Naive thymus-derived CD4-positive, alpha-beta T cell (primary cell): ENCODE measurements at regions not wholly inside any gene's neighbourhood (a gene's known extent, or its start where the extent isn't known, plus 50 kb on each side); places are given as distances from the start of the nearest gene placed in this dataset.

Experiments used
- ATAC-seq: fragments of 150-1000 bp; cut with Tn5 transposase; 2 replicates; pipeline ENCODE4 v1.10.0; 2021; ENCODE audit warnings: mild to moderate bottlenecking, moderate library complexity
- CTCF ChIA-PET: fragments of 350-600 bp; sonication (Branson Sonifier 250); formaldehyde crosslinking; loops from one replicate; lab custom pipeline; 2021; ENCODE audit warnings: antibody characterized with exemption; lab: Charles Lee
- POLR2A ChIA-PET: fragments of 350-600 bp; sonication (Branson Sonifier 250); formaldehyde crosslinking; loops from one replicate; lab custom pipeline; 2021; ENCODE audit warnings: antibody characterized with exemption, inconsistent platforms; lab: Charles Lee
- DNase-seq, 9 donors: peaks; one replicate each; pipeline versions ENCODE4 v3.0.0 to v3.0.0-alpha.2; 2020 to 2022; ENCODE audit warnings: mixed read lengths in 1 of 9
- H3K27ac ChIP-seq: one replicate; pipeline ENCODE4 v1.7.0; 2013; ENCODE audit warnings: mild to moderate bottlenecking, low read depth, low read length, moderate library complexity
- H3K27me3 ChIP-seq, 2 donors: one replicate each; pipeline ENCODE4 v1.7.0; 2013; ENCODE audit warnings: low read length in 2 of 2, mild to moderate bottlenecking in 2 of 2, moderate library complexity in 2 of 2; ENCODE audit not compliant: control insufficient read depth in 2 of 2, insufficient read depth in 2 of 2
- H3K36me3 ChIP-seq, 3 experiments: 1 replicate in 2 of 3; 2 replicates in 1 of 3; pipeline ENCODE4 v1.7.0; 2013; ENCODE audit warnings: low read length in 3 of 3, mild to moderate bottlenecking in 3 of 3, moderate library complexity in 1 of 3; ENCODE audit not compliant: insufficient read depth in 3 of 3, control insufficient read depth in 2 of 3
- H3K4me1 ChIP-seq, 2 donors: one replicate each; pipeline ENCODE4 v1.7.0; 2013; ENCODE audit warnings: low read length in 2 of 2, mild to moderate bottlenecking in 2 of 2, moderate library complexity in 1 of 2; ENCODE audit not compliant: control insufficient read depth in 2 of 2, insufficient read depth in 2 of 2
- H3K4me3 ChIP-seq: 2 replicates; pipeline ENCODE4 v1.7.0; 2013; ENCODE audit warnings: mild to moderate bottlenecking, low read length
- H3K9me3 ChIP-seq, 3 experiments: 1 replicate in 2 of 3; 2 replicates in 1 of 3; pipeline ENCODE4 v1.7.0; 2013; ENCODE audit warnings: low read length in 3 of 3; ENCODE audit not compliant: control insufficient read depth in 2 of 3
- H3K27ac Mint-ChIP-seq, 9 donors: one replicate each; pipeline ENCODE4 v1.8.0; 2020 to 2022; ENCODE audit warnings: mixed read lengths in 9 of 9, mild to moderate bottlenecking in 8 of 9, moderate library complexity in 5 of 9, inconsistent platforms in 2 of 9
- H3K27me3 Mint-ChIP-seq, 5 donors: one replicate each; pipeline ENCODE4 v1.8.0; 2021 to 2022; ENCODE audit warnings: mixed read lengths in 5 of 5, mild to moderate bottlenecking in 1 of 5
- H3K36me3 Mint-ChIP-seq, 5 donors: one replicate each; pipeline ENCODE4 v1.8.0; 2020 to 2022; ENCODE audit warnings: mixed read lengths in 5 of 5, mild to moderate bottlenecking in 3 of 5, inconsistent platforms in 1 of 5
- H3K4me1 Mint-ChIP-seq, 7 donors: one replicate each; pipeline ENCODE4 v1.8.0; 2020 to 2022; ENCODE audit warnings: mixed read lengths in 7 of 7, mild to moderate bottlenecking in 3 of 7, inconsistent platforms in 1 of 7
- H3K4me3 Mint-ChIP-seq, 10 donors: one replicate each; pipeline ENCODE4 v1.8.0; 2020 to 2022; ENCODE audit warnings: mild to moderate bottlenecking in 10 of 10, mixed read lengths in 10 of 10, moderate library complexity in 6 of 10, inconsistent platforms in 2 of 10
- H3K9me3 Mint-ChIP-seq, 11 donors: one replicate each; pipeline ENCODE4 v1.8.0; 2020 to 2022; ENCODE audit warnings: mixed read lengths in 11 of 11, mild to moderate bottlenecking in 4 of 11, inconsistent platforms in 1 of 11, moderate library complexity in 1 of 11
- intact Hi-C, 2 donors: fragments of 100-400 bp; cut with micrococcal nuclease; formaldehyde crosslinking; loops; one replicate each; pipeline ENCODE4 v1.15.1; 2023

GRCh38 chr18:22676423-22676822 lies 256.7 kb upstream of the RBBP8 start:
- Mint-ChIP-seq H3K9me3 (peaks cover 0 to 8% (median 0%) of the 10 kb centered on the region in 11 donors), H3K27ac (no peak overlapping the region), H3K4me3 (no peak overlapping the region), H3K4me1 (no peaks in the 10 kb centered on the region), H3K36me3 (no peaks in the 10 kb centered on the region), H3K27me3 (peaks cover 0 to 14% (median 4%) of the 10 kb centered on the region in 5 donors)
- Histone ChIP-seq H3K27ac (no peak overlapping the region), H3K27me3 (no peaks in the 10 kb centered on the region), H3K36me3 (no peaks in the 10 kb centered on the region), H3K4me3 (no peak overlapping the region), H3K9me3 (no peaks in the 10 kb centered on the region), H3K4me1 (no peaks in the 10 kb centered on the region)
- intact Hi-C loops = no loop called here
- CTCF ChIA-PET = no interaction called here
- DNase-seq = no peak
- ATAC-seq = no peak
- POLR2A ChIA-PET = no interaction called here

- no peaks in the 10 kb centered on the region for H3K4me1 Mint-ChIP-seq
- H3K9me3 ChIP-seq = no peaks in the 10 kb centered on the region
- H3K9me3 Mint-ChIP-seq = peaks cover 0 to 8% (median 0%) of the 10 kb centered on the region in 11 donors
- peaks cover 0 to 19% (median 6%) of the 10 kb centered on the region in 5 donors for H3K27me3 Mint-ChIP-seq
- no peak overlapping the region for H3K27ac ChIP-seq
- H3K27ac Mint-ChIP-seq = no peak overlapping the region
- CTCF ChIA-PET = no interaction called here
- no peaks in the 10 kb centered on the region for H3K27me3 ChIP-seq
- no peaks in the 10 kb centered on the region for H3K36me3 Mint-ChIP-seq
- H3K4me3 Mint-ChIP-seq = no peak overlapping the region
- intact Hi-C loops = no loop called here
- POLR2A ChIA-PET = no interaction called here
- no peaks in the 10 kb centered on the region for H3K36me3 ChIP-seq
- H3K4me1 ChIP-seq = no peaks in the 10 kb centered on the region
- H3K4me3 ChIP-seq = no peak overlapping the region
- ATAC-seq (no peak), DNase-seq (no peak)
Observed at GRCh38 chr18:22678486-22678885, 254.6 kb upstream of the RBBP8 start.

- DNase-seq = no peak
- Histone ChIP-seq H3K9me3 (no peaks in the 10 kb centered on the region), H3K27ac (no peak overlapping the region), H3K4me1 (no peaks in the 10 kb centered on the region), H3K4me3 (no peak overlapping the region), H3K27me3 (no peaks in the 10 kb centered on the region), H3K36me3 (no peaks in the 10 kb centered on the region)
- ChIA-PET POLR2A (no interaction called here), CTCF (no interaction called here)
- ATAC-seq = no peak
- Mint-ChIP-seq H3K4me3 (no peak overlapping the region), H3K27me3 (peaks cover 0 to 18% (median 7%) of the 10 kb centered on the region in 5 donors), H3K9me3 (peaks cover 0 to 2% (median 0%) of the 10 kb centered on the region in 11 donors), H3K36me3 (no peaks in the 10 kb centered on the region), H3K27ac (no peak overlapping the region), H3K4me1 (no peaks in the 10 kb centered on the region)
- intact Hi-C loops = no loop called here
Observed at GRCh38 chr18:22680944-22681343, 252.2 kb upstream of the RBBP8 start.

DNA sequence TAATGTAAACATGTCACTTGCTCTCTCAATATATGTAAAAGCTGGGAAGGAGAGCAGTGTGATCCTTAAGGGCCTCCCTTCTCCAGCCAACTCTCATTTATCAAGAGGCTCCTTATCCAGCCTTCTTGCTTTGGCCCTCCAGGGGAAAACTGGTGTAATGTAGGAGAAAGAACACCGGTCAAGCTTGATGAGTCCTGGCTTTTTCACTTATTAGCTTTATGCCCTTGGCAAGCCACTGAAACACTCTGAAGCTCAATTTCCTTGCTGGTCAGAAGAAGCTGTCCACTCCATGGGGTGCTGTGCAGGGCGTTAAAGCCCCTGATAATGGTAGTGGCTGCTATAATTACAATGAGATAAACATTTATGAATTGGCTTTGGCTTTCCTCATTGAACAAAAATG lies 251.2 kb upstream of the RBBP8 start:
- Mint-ChIP-seq H3K9me3 (peaks cover 0 to 2% (median 0%) of the 10 kb centered on the region in 11 donors), H3K4me3 (no peak overlapping the region), H3K27ac (no peak overlapping the region), H3K27me3 (peaks cover 0 to 20% (median 8%) of the 10 kb centered on the region in 5 donors), H3K36me3 (no peaks in the 10 kb centered on the region), H3K4me1 (no peaks in the 10 kb centered on the region)
- POLR2A ChIA-PET = no interaction called here
- no peak overlapping the region for H3K27ac ChIP-seq
- no peaks in the 10 kb centered on the region for H3K9me3 ChIP-seq
- CTCF ChIA-PET = no interaction called here
- no peaks in the 10 kb centered on the region for H3K36me3 ChIP-seq
- H3K4me3 ChIP-seq = no peak overlapping the region
- DNase-seq (no peak), ATAC-seq (no peak)
- H3K4me1 ChIP-seq = no peaks in the 10 kb centered on the region
- intact Hi-C loops = no loop called here
- H3K27me3 ChIP-seq = no peaks in the 10 kb centered on the region

GRCh38 chr18:22682720-22683119 lies 250.4 kb upstream of the RBBP8 start:
- ATAC-seq (no peak), DNase-seq (no peak)
- Histone ChIP-seq H3K4me1 (no peaks in the 10 kb centered on the region), H3K4me3 (no peak overlapping the region), H3K27me3 (no peaks in the 10 kb centered on the region), H3K27ac (no peak overlapping the region), H3K36me3 (no peaks in the 10 kb centered on the region), H3K9me3 (no peaks in the 10 kb centered on the region)
- intact Hi-C loops = no loop called here
- Mint-ChIP-seq H3K27ac (no peak overlapping the region), H3K36me3 (no peaks in the 10 kb centered on the region), H3K27me3 (peaks cover 0 to 14% (median 12%) of the 10 kb centered on the region in 5 donors), H3K9me3 (peaks cover 0 to 3% (median 0%) of the 10 kb centered on the region in 11 donors), H3K4me3 (no peak overlapping the region), H3K4me1 (no peaks in the 10 kb centered on the region)
- CTCF ChIA-PET = no interaction called here
- POLR2A ChIA-PET = no interaction called here

GRCh38 chr18:22683196-22683676 lies 249.9 kb upstream of the RBBP8 start:
- Histone ChIP-seq H3K9me3 (no peaks in the 10 kb centered on the region), H3K36me3 (no peaks in the 10 kb centered on the region), H3K27me3 (no peaks in the 10 kb centered on the region), H3K27ac (no peak overlapping the region), H3K4me3 (no peak overlapping the region), H3K4me1 (no peaks in the 10 kb centered on the region)
- ChIA-PET POLR2A (no interaction called here), CTCF (no interaction called here)
- H3K36me3 Mint-ChIP-seq = no peaks in the 10 kb centered on the region
- intact Hi-C loops = no loop called here
- DNase-seq = no peak
- H3K27ac Mint-ChIP-seq = no peak overlapping the region
- H3K9me3 Mint-ChIP-seq = peaks cover 0 to 3% (median 0%) of the 10 kb centered on the region in 11 donors
- H3K4me3 Mint-ChIP-seq = no peak overlapping the region
- peaks cover 0 to 14% (median 12%) of the 10 kb centered on the region in 5 donors for H3K27me3 Mint-ChIP-seq
- no peak for ATAC-seq
- no peaks in the 10 kb centered on the region for H3K4me1 Mint-ChIP-seq

DNA sequence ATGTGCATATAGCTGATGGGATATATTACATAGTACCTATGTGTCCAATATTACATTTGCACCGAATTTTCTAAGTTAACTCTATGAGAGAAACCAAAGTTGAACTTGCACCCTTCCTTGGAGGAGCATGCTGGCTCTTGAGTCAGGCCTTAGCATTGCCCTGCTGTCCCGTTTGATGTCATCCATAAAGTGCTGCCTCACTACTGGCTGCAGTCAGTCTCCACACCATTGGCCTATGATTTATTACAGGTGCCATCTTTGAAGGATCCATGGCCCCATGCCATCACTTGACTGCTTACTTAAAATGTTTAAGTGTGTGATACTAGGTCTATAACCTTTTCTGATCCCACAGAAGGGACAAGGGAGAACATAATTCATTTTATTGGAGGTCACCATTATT lies 249.3 kb upstream of the RBBP8 start:
- H3K9me3 Mint-ChIP-seq = peaks cover 0 to 3% (median 0%) of the 10 kb centered on the region in 11 donors
- H3K9me3 ChIP-seq = no peaks in the 10 kb centered on the region
- H3K27me3 Mint-ChIP-seq = peaks cover 0 to 14% (median 12%) of the 10 kb centered on the region in 5 donors
- DNase-seq = no peak
- no peaks in the 10 kb centered on the region for H3K36me3 Mint-ChIP-seq
- no peaks in the 10 kb centered on the region for H3K27me3 ChIP-seq
- ChIA-PET CTCF (no interaction called here), POLR2A (no interaction called here)
- intact Hi-C loops = no loop called here
- H3K36me3 ChIP-seq = no peaks in the 10 kb centered on the region
- H3K4me3 ChIP-seq = no peak overlapping the region
- no peak overlapping the region for H3K27ac Mint-ChIP-seq
- H3K4me1 ChIP-seq = no peaks in the 10 kb centered on the region
- H3K4me1 Mint-ChIP-seq = no peaks in the 10 kb centered on the region
- no peak for ATAC-seq
- H3K4me3 Mint-ChIP-seq = no peak overlapping the region
- H3K27ac ChIP-seq = no peak overlapping the region
